K562 (cell line): ENCODE measurements at regions not wholly inside any gene's neighbourhood (a gene's known extent, or its start where the extent isn't known, plus 50 kb on each side); places are given as distances from the start of the nearest gene placed in this dataset.

Source experiments
- ATAC-seq: fragments of 200-7000 bp; cut with Tn5 transposase; 3 replicates; pipeline ENCODE4 v1.9.1; 2020; ENCODE audit warnings: moderate library complexity
- BruUV-seq: library from RNA; stranded (reverse); fragments of 400-500 nt; replicated peaks from 2 replicates; lab custom pipeline; 2021; lab: Mats Ljungman, UMichigan
- CTCF ChIA-PET: fragments of 300-600 bp; formaldehyde crosslinking; extraction: SDS; loops from one replicate; lab custom pipeline; 2021; ENCODE audit warnings: low intra/inter-chr PET ratio; lab: Yijun Ruan, JAX
- POLR2A ChIA-PET: fragments of 300-600, 350-650 bp; sonication (Branson Sonifier 250); formaldehyde crosslinking; extraction: SDS; loops from one replicate; lab custom pipeline; 2021; ENCODE audit warnings: antibody characterized with exemption, inconsistent platforms; lab: Yijun Ruan, JAX
- DNase-seq, 4 experiments: peaks; one replicate each; pipeline versions ENCODE4 v3.0.0 to v3.0.0-alpha.2; 2011 to 2018; ENCODE audit warnings: low spot score in 3 of 4, mixed read lengths in 3 of 4; ENCODE audit errors: extremely low read depth in 1 of 4
- FAIRE-seq: peaks from 2 replicates; lab custom pipeline; 2011; peaks lifted over from hg19 to GRCh38; lab: Jason Lieb, UNC
- H2AFZ ChIP-seq: 2 replicates; pipeline ENCODE4 v1.6.0; 2011; ENCODE audit warnings: low read depth, low read length, control low read depth, inconsistent platforms
- H3K27ac ChIP-seq: fragments of 200-600 bp; 3 replicates; pipeline ENCODE4 v1.8.0; 2011; ENCODE audit warnings: low read depth, mild to moderate bottlenecking, control low read depth, inconsistent platforms, low read length, moderate library complexity, mixed read lengths; ENCODE audit errors: extremely low read depth
- H3K27me3 ChIP-seq, 2 experiments: fragments of 300-600 bp in 1 of 2; 2 replicates in 1 of 2; 3 replicates in 1 of 2; pipeline versions ENCODE4 v1.6.0 to v1.8.0; 2011; ENCODE audit warnings: inconsistent platforms in 2 of 2, low read length in 2 of 2, mild to moderate bottlenecking in 1 of 2, mixed read lengths in 1 of 2, moderate library complexity in 1 of 2; ENCODE audit not compliant: control insufficient read depth in 2 of 2, insufficient read depth in 2 of 2
- H3K36me3 ChIP-seq: fragments of 300-600 bp; 3 replicates; pipeline ENCODE4 v1.8.0; 2011; ENCODE audit warnings: mild to moderate bottlenecking, low read length, inconsistent platforms; ENCODE audit not compliant: control insufficient read depth, insufficient read depth
- H3K4me1 ChIP-seq, 2 experiments: fragments of 200-600 bp in 1 of 2; replicated peaks in 1 of 2; 2 replicates in 1 of 2; 3 replicates in 1 of 2; pipeline versions ENCODE4 v1.5.1 to v1.8.0; 2011; ENCODE audit warnings: inconsistent platforms in 2 of 2, low read length in 2 of 2, mild to moderate bottlenecking in 1 of 2, mixed read lengths in 1 of 2, moderate library complexity in 1 of 2; ENCODE audit not compliant: control insufficient read depth in 2 of 2, insufficient read depth in 2 of 2
- H3K4me2 ChIP-seq: 2 replicates; pipeline ENCODE4 v1.6.1; 2011; ENCODE audit warnings: low read length, control low read depth, inconsistent platforms, mixed read lengths; ENCODE audit not compliant: insufficient read depth
- H3K4me3 ChIP-seq: fragments of 200-600 bp; sonication (generic), shearing (Covaris generic); 2 replicates; pipeline ENCODE4 v1.5.1; 2016; ENCODE audit warnings: control low read depth, inconsistent platforms
- H3K79me2 ChIP-seq: fragments of 200-600 bp; 3 replicates; pipeline ENCODE4 v1.8.0; 2011; ENCODE audit warnings: low read length, inconsistent platforms; ENCODE audit not compliant: control insufficient read depth, insufficient read depth
- H3K9ac ChIP-seq, 2 experiments: 2 replicates each; pipeline versions ENCODE4 v1.6.0 to v1.6.1; 2011; ENCODE audit warnings: low read depth in 2 of 2, low read length in 2 of 2, control low read depth in 1 of 2, inconsistent platforms in 1 of 2, mild to moderate bottlenecking in 1 of 2, mixed read lengths in 1 of 2; ENCODE audit not compliant: insufficient read depth in 1 of 2
- H3K9me1 ChIP-seq: one replicate; pipeline ENCODE4 v1.6.0; 2011; ENCODE audit warnings: inconsistent platforms, mild to moderate bottlenecking, low read length, moderate library complexity; ENCODE audit not compliant: control insufficient read depth, insufficient read depth
- H3K9me3 ChIP-seq: replicated peaks from 2 replicates; pipeline ENCODE4 v1.5.1; 2011; ENCODE audit warnings: low read depth, low read length, inconsistent platforms; ENCODE audit not compliant: control insufficient read depth, insufficient read depth
- H4K20me1 ChIP-seq: replicated peaks from 2 replicates; pipeline ENCODE4 v1.6.1; 2011; ENCODE audit warnings: low read length, inconsistent platforms, mixed read lengths; ENCODE audit not compliant: control insufficient read depth, insufficient read depth
- BDP1 ChIP-seq: IDR thresholded peaks from 3 replicates; pipeline ENCODE4 v1.6.1; 2011; ENCODE audit not compliant: insufficient read length, insufficient read depth
- ELF4 ChIP-seq: fragments of 450-650 bp; formaldehyde crosslinking; IDR thresholded peaks from 2 replicates; pipeline ENCODE4 v1.4.0; 2022; ENCODE audit warnings: missing genetic modification characterization
- FOXA3 ChIP-seq, 2 experiments: fragments of 450-650 bp in 1 of 2; sonication (generic) in 1 of 2; formaldehyde crosslinking; IDR thresholded peaks in 1 of 2; conservative IDR thresholded peaks in 1 of 2; 2 replicates each; pipeline versions ENCODE4 v1.4.0 to v1.8.0; 2020 to 2022; ENCODE audit warnings: mild to moderate bottlenecking in 2 of 2, missing genetic modification reagents in 1 of 2
- RBM14 ChIP-seq: fragments of 200-400 bp; formaldehyde crosslinking; IDR thresholded peaks from 2 replicates; pipeline ENCODE4 v1.6.1; 2018; ENCODE audit warnings: low read depth, mild to moderate bottlenecking, low read length, moderate library complexity, borderline replicate concordance; ENCODE audit not compliant: insufficient read depth
- STAG1 ChIP-seq: sonication (generic); formaldehyde crosslinking; IDR thresholded peaks from 2 replicates; pipeline ENCODE4 v1.5.0; 2020; ENCODE audit warnings: missing genetic modification reagents, borderline replicate concordance
- TEAD2 ChIP-seq: fragments of 450-650 bp; IDR thresholded peaks from 2 replicates; pipeline ENCODE4 v1.6.1; 2016; ENCODE audit warnings: missing genetic modification characterization, control low read depth, missing compliant biosample characterization
- TSC22D4 ChIP-seq: fragments of 450-650 bp; IDR thresholded peaks from 2 replicates; pipeline ENCODE4 v1.6.1; 2016; ENCODE audit warnings: missing genetic modification characterization, missing biosample characterization, control low read depth
- ZNF707 ChIP-seq: fragments of 250-450 bp; sonication (Bioruptor Pico); conservative IDR thresholded peaks from 2 replicates; pipeline ENCODE4 v1.8.0; 2022; ENCODE audit warnings: inconsistent platforms, mild to moderate bottlenecking, moderate library complexity
- ZNF77 ChIP-seq: fragments of 250-450 bp; sonication (Bioruptor Pico); IDR thresholded peaks from 2 replicates; pipeline ENCODE4 v1.5.0; 2020
- WGBS: fragments of 100-300 bp; shearing (Covaris generic); methylation state at CpG from one replicate; pipeline ENCODE4 v1.1.6; 2016; ENCODE audit warnings: low coverage, mixed read lengths; ENCODE audit not compliant: insufficient coverage; ENCODE audit errors: missing lambda C conversion rate; 5-methylcytosine and 5-hydroxymethylcytosine counted together
- in situ Hi-C: fragments of 300-500 bp; cut with MboI; formaldehyde crosslinking; loops from 4 replicates; pipeline ENCODE4 v1.15.0; 2018; ENCODE audit warnings: inconsistent platforms, mixed read lengths
- intact Hi-C: fragments of 100-400 bp; cut with micrococcal nuclease; formaldehyde crosslinking; loops from 2 replicates; pipeline ENCODE4 v1.14.2; 2022
- TF ChIP-seq, protein P1 (sequence below), 2 experiments: fragments of 450-650 bp in 1 of 2; sonication (generic) in 1 of 2; formaldehyde crosslinking; conservative IDR thresholded peaks; 2 replicates each; pipeline versions ENCODE4 v1.4.0 to v1.8.1; 2020 to 2022; ENCODE audit warnings: mild to moderate bottlenecking in 1 of 2, missing genetic modification reagents in 1 of 2
- TF ChIP-seq, protein P2 (sequence below): IDR thresholded peaks from 2 replicates; pipeline ENCODE4 v1.6.1; 2014; ENCODE audit warnings: antibody characterized with exemption

DNA sequence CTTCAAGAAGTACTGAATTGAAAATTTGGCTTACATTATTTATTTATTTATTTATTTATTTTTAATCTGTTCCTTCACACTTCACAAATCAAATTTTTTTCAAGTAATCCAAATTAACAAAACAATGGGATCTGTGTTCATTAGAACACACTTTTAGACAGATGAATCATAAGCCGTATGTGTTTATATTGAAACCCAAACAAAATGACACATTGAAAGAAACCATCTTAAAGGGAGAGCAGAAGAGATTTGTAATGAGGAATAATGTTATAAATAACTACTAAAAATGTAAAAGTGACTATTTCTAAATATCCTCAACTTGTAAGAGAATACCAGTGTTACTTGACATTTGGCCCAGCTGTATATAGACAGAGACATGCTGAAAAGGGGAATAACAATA lies 991.0 kb upstream of the CHAC2 start:
- H2AFZ ChIP-seq: no peak overlapping the region
- H3K9me1 ChIP-seq: no peaks in the 10 kb centered on the region
- intact Hi-C loops: no loop called here
- WGBS: 11% methylated on average over 1 of the region's 1 CpG
- H4K20me1 ChIP-seq: no peaks in the 10 kb centered on the region
- no peak for FAIRE-seq
- H3K4me1 ChIP-seq: no peaks in the 10 kb centered on the region
- ChIA-PET CTCF (no interaction called here), POLR2A (no interaction called here)
- H3K9me3 ChIP-seq: no peaks in the 10 kb centered on the region
- H3K27ac ChIP-seq: no peak overlapping the region
- H3K4me2 ChIP-seq: no peak overlapping the region
- no peak for ATAC-seq
- H3K9ac ChIP-seq: no peak overlapping the region
- no TSS peak for BruUV-seq
- TF ChIP-seq, protein P1, sequence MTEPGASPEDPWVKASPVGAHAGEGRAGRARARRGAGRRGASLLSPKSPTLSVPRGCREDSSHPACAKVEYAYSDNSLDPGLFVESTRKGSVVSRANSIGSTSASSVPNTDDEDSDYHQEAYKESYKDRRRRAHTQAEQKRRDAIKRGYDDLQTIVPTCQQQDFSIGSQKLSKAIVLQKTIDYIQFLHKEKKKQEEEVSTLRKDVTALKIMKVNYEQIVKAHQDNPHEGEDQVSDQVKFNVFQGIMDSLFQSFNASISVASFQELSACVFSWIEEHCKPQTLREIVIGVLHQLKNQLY (CRISPR knock-in tag; conservative IDR thresholded peaks at IDR 0.05): no peak
- TF ChIP-seq ZNF77 (CRISPR knock-in tag) (no peak), BDP1 (no peak), ELF4 (CRISPR knock-in tag) (no peak), FOXA3 (CRISPR knock-in tag; conservative IDR thresholded peaks at IDR 0.05 in 1 of 2, IDR thresholded peaks at IDR 0.05 in 1 of 2) (no peak), TEAD2 (no peak), STAG1 (CRISPR knock-in tag) (no peak), RBM14 (no peak), TSC22D4 (tag) (no peak), ZNF707 (CRISPR knock-in tag) (no peak)
- TF ChIP-seq, protein P2, sequence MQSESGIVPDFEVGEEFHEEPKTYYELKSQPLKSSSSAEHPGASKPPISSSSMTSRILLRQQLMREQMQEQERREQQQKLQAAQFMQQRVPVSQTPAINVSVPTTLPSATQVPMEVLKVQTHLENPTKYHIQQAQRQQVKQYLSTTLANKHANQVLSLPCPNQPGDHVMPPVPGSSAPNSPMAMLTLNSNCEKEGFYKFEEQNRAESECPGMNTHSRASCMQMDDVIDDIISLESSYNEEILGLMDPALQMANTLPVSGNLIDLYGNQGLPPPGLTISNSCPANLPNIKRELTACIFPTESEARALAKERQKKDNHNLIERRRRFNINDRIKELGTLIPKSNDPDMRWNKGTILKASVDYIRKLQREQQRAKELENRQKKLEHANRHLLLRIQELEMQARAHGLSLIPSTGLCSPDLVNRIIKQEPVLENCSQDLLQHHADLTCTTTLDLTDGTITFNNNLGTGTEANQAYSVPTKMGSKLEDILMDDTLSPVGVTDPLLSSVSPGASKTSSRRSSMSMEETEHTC: no peak
- H3K27me3 ChIP-seq: no peaks in the 10 kb centered on the region
- no peak for DNase-seq
- H3K4me3 ChIP-seq: no peak overlapping the region
- H3K36me3 ChIP-seq: no peaks in the 10 kb centered on the region
- in situ Hi-C loops: no loop called here
- no peaks in the 10 kb centered on the region for H3K79me2 ChIP-seq
